ENCODE measurements at regions not wholly inside any gene's neighbourhood (a gene's known extent, or its start where the extent isn't known, plus 50 kb on each side); places are given as distances from the start of the nearest gene placed in this dataset.

- DNase-seq (ENCODE audit: extremely low read depth, insufficient read length) = no peak
- Histone ChIP-seq H3K27me3 (replicated peaks; ENCODE audit: control insufficient read depth, insufficient read depth, low read length) (no peaks in the 10 kb centered on the region), H3K36me3 (ENCODE audit: control insufficient read depth, insufficient read depth, low read length) (no peaks in the 10 kb centered on the region), H3K4me3 (replicated peaks; ENCODE audit: low read depth, low read length) (no peak overlapping the region)
- no peak for TF ChIP-seq CTCF (IDR thresholded peaks at IDR 0.05; ENCODE audit: insufficient read depth, low read length, poor library complexity, severe bottlenecking)
Observed at GRCh38 chr13:105428811-105429210, 1106.7 kb downstream of the EFNB2 start.

- H3K36me3 ChIP-seq (ENCODE audit: control insufficient read depth, insufficient read depth, low read length) = no peaks in the 10 kb centered on the region
- DNase-seq (ENCODE audit: extremely low read depth, insufficient read length) = no peak
- H3K27me3 ChIP-seq (replicated peaks; ENCODE audit: control insufficient read depth, insufficient read depth, low read length) = no peaks in the 10 kb centered on the region
- H3K4me3 ChIP-seq (replicated peaks; ENCODE audit: low read depth, low read length) = no peak overlapping the region
- no peak for TF ChIP-seq CTCF (IDR thresholded peaks at IDR 0.05; ENCODE audit: insufficient read depth, low read length, poor library complexity, severe bottlenecking)
Observed at GRCh38 chr13:105426441-105426840, 1109.0 kb downstream of the EFNB2 start.

GRCh38 chr13:105414639-105415038 is 1120.8 kb downstream of the EFNB2 start:
- no peak for TF ChIP-seq CTCF (IDR thresholded peaks at IDR 0.05; ENCODE audit: insufficient read depth, low read length, poor library complexity, severe bottlenecking)
- DNase-seq (ENCODE audit: extremely low read depth, insufficient read length) = no peak
- no peaks in the 10 kb centered on the region for H3K36me3 ChIP-seq (ENCODE audit: control insufficient read depth, insufficient read depth, low read length)
- no peak overlapping the region for H3K4me3 ChIP-seq (replicated peaks; ENCODE audit: low read depth, low read length)
- H3K27me3 ChIP-seq (replicated peaks; ENCODE audit: control insufficient read depth, insufficient read depth, low read length) = no peaks in the 10 kb centered on the region

GRCh38 chr13:105412171-105412570 is 1123.3 kb downstream of the EFNB2 start:
- no peaks in the 10 kb centered on the region for H3K27me3 ChIP-seq (replicated peaks; ENCODE audit: control insufficient read depth, insufficient read depth, low read length)
- TF ChIP-seq CTCF (IDR thresholded peaks at IDR 0.05; ENCODE audit: insufficient read depth, low read length, poor library complexity, severe bottlenecking) = no peak
- DNase-seq (ENCODE audit: extremely low read depth, insufficient read length) = no peak
- no peaks in the 10 kb centered on the region for H3K36me3 ChIP-seq (ENCODE audit: control insufficient read depth, insufficient read depth, low read length)
- H3K4me3 ChIP-seq (replicated peaks; ENCODE audit: low read depth, low read length) = no peak overlapping the region

- Histone ChIP-seq H3K36me3 (ENCODE audit: control insufficient read depth, insufficient read depth, low read length) (no peaks in the 10 kb centered on the region), H3K27me3 (replicated peaks; ENCODE audit: control insufficient read depth, insufficient read depth, low read length) (no peaks in the 10 kb centered on the region), H3K4me3 (replicated peaks; ENCODE audit: low read depth, low read length) (no peak overlapping the region)
- DNase-seq (ENCODE audit: extremely low read depth, insufficient read length) = peak; percentile 13
- TF ChIP-seq CTCF (IDR thresholded peaks at IDR 0.05; ENCODE audit: insufficient read depth, low read length, poor library complexity, severe bottlenecking) = peak; percentile 27
Observed at GRCh38 chr13:105410602-105411001, 1124.9 kb downstream of the EFNB2 start.

- no peak overlapping the region for H3K4me3 ChIP-seq (replicated peaks; ENCODE audit: low read depth, low read length)
- TF ChIP-seq CTCF (IDR thresholded peaks at IDR 0.05; ENCODE audit: insufficient read depth, low read length, poor library complexity, severe bottlenecking) = no peak
- H3K27me3 ChIP-seq (replicated peaks; ENCODE audit: control insufficient read depth, insufficient read depth, low read length) = no peaks in the 10 kb centered on the region
- H3K36me3 ChIP-seq (ENCODE audit: control insufficient read depth, insufficient read depth, low read length) = no peaks in the 10 kb centered on the region
- no peak for DNase-seq (ENCODE audit: extremely low read depth, insufficient read length)
Observed at GRCh38 chr13:105406551-105406950, 1128.9 kb downstream of the EFNB2 start.
